ENCODE measurements at regions not wholly inside any gene's neighbourhood (a gene's known extent, or its start where the extent isn't known, plus 50 kb on each side); places are given as distances from the start of the nearest gene placed in this dataset.

DNA sequence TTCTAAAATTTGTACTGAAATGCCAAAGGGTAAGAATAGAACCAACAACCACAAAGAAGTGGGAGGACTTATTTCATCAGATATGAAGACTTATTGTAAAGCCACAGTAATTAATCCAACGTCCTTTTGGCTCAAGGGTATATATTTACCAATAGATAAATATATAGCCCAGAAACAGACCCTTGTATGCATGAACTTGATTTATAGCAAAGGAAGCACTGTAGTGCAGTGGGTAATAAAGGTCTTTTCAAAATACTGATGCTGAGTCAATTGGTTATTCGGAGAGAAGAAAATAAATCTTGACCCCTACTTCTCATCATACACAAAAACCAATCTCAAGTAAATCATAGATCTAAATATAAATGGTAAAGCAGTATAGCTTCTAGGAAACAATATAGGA lies 200.5 kb upstream of the ST6GAL2 start:
- TF ChIP-seq CTCF (IDR thresholded peaks at IDR 0.05; ENCODE audit: low read depth, low read length, poor library complexity, severe bottlenecking) (no peak), EZH2phosphoT487 (IDR thresholded peaks at IDR 0.05; ENCODE audit: borderline replicate concordance, low read length) (no peak)
